HuH-7.5 (cell line): ENCODE measurements at regions not wholly inside any gene's neighbourhood (a gene's known extent, or its start where the extent isn't known, plus 50 kb on each side); places are given as distances from the start of the nearest gene placed in this dataset.

Experiments
- DNase-seq: peaks from one replicate; pipeline ENCODE4 v3.0.0; 2011; ENCODE audit warnings: low spot score

DNA sequence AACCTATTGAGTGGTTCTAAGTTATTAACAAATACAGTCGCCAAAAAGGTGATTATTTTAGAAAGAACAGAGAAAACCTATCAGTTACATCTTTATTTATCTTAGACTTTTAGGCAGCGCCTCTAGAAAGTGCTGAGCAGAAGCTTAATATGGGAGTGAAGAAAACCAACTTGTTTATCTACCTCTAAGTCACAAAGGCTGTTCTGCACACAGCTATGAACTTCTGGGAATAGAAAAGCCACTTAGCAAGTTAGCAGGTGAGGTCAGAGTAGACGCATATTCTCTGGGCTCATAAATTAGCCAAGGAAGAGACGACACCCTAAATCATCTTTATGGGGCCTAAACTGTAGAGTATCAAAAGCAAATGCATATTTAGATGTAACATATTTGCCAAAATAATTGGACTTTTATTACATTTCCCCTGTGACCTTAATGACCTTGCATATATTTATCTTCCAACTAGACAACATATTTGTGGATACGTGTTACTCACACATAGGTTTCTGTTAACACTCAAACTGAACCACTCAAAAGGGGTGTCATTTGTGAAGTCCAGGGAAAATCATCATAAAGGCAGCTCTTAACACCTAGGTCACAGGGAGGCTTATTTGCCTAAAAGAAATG is 267.1 kb downstream of the ADGB start:
- DNase-seq = no peak

DNA sequence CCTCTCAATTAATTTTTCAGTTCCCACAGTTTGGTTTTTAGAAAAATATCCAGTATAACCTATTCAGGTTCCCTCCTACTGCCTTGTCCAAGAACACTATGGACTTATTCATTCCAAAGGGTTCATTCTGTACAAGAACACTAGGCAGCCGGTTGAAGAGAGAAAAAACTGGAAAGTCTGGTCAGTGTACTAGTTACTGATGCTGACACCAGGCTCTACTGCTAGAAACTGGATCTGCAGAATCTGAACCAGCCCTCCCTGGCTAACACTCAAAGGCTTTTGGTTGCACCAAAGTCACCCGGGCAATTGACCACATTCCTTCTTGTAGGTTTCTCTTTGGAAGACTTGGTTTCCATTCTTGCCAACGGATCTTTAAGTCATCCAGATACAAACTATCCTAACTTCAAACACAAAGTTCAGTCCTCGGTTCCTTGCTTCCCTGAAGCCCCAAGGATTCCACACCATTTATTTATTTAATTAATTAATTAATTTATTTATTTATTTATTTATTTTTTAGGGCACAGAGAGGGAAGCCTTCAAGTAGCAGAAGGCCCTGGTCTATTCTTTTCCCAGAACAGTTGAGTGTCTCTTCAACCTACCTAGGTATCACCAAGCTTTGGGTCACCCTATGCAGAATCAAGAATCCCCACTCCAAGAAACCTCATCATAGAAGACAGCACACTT is 268.1 kb downstream of the ADGB start:
- DNase-seq = no peak

DNA sequence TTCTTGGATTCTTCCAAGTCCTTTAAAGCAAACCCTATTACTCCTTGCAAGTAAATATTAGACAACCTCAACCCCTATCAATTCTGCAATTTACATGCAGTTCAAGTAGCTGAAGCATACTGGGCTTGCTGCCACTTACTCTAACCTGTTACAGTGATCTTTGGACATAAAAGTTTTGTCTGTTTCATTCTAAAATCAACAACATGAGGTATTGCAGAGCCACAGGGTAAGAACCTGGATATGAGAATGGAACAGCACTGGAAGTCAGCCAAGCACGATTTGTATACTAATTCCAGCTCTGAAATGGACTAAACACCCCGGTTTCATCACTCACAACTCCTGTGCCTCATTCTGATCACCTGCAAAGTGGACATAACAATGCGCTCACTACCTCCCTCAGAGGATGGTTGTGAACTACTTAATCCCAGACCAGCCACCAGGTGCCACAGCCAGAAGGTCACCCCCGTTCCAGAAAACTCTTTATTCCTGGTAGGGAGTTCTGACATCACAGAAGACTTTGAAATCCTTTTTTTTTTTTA is 270.0 kb downstream of the ADGB start:
- no peak for DNase-seq

DNA sequence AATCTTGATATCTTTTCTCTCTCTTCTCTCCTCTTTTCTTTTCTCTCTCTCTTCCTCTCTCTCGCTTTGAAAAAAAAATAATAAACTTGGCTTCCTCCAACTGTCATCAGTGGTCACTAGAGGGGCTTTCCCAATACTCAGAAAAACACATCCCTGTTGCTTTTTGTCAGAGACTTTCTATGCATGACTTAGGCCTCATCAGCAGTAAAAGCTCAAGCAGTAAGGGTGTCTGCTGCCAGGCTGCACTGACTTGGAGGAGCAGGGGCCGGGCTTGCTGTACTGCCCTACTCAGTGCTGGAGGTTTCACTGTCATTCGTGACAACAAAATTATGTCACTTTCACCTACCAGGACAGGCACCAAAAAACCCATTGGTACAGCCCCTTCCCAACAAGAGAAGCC is 272.0 kb downstream of the ADGB start:
- DNase-seq = no peak

DNA sequence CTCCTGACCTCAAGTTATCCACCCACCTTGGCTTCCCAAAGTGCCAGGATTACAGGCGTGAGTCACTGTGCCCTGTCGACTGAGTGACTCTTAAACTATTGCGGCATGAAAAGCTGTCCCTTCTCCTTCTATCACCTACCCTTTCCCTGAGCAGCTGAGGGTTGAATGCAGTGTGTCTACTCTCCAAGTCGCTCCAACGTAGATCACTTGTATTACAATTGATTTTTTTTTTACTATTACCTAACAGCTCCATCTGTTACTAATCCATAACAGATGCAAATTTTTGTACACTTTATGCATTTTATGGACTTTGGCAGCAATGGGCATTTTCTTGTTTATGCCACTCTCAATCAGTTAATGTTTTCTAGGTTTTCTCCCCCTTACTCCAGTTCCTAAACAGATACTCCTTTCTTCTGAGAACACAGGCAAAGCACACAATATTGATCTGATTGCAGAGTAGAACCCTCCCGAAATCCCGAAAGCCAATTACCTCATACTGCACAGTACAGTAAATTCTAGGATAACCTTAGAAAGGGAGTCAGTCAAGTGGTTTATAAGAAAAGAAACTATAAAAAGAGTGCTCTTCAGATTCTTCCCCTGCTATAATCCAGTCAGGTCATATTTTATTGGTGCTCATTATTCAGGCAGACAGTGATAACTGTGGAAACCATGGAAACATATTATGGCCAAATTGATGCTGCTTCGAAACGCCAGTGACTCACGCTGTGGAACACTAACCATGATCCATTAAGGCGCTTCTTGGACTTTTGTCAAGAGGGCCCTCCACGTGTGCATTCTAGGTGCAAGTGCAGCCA is 273.0 kb downstream of the ADGB start:
- DNase-seq = no peak

DNA sequence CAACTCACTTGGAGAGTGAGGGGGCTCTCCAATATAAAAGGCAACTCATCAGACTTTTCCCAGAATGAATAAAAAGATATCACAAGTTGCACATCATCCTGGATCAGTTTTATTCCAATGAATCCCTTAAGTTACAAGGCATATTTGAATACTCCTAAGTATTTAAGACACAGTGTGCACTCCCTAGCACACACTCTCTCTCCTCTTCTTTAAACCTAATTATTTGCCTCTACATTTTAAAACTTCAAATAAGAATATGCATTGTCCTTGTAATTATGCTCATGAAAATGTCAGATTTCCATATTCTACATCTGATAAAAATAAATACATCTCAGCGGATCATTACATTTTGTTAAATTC is 273.6 kb downstream of the ADGB start:
- no peak for DNase-seq

DNA sequence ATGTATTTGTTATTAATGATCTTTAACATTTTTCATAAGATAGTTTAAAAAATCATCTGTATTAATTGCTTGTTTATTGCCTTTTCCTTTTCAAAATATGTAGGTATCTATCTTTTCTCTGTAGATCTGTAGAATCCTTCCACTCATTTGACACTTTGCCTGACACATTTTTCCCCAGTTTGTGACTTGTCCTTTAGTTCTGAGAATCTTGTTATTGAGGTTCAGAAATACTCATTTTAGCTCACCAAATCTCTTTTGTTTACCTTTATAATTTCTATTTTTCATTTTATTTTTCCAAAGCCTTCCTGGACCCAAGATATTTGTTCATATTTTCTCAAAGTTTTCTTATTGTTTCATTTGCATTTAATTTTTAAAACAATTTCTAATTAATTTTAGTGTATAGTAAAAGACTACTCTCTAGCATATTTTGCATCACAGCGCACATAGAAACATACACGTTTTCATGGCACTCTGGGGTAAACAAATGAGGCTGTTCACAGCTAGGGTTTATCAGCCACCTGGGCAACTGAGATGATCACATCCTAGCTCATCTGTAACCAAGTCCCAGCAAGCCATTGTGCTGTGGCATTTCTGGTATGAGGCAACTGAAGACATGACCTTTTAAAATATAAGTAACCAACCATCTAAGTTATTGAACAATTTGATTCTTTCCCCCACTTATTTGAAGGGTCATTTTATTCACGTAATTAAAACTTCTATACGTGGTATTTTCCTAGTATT is 275.7 kb downstream of the ADGB start:
- no peak for DNase-seq

DNA sequence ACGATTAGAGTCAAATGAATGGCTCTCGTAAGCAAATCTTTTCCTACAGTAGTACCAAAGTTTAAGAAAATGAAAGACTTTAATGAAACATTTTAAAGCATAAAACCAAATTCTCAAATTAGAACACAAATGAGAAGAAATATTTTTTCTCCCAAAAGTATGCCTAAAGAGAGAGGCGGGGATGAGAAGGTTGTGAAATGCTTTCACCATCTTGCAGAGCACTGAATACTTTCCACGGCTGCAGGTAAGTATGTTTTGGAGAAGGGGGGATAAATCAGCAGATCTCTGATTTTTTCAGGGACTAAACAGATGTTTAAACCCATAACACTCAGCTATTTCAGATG is 277.1 kb downstream of the ADGB start:
- no peak for DNase-seq

DNA sequence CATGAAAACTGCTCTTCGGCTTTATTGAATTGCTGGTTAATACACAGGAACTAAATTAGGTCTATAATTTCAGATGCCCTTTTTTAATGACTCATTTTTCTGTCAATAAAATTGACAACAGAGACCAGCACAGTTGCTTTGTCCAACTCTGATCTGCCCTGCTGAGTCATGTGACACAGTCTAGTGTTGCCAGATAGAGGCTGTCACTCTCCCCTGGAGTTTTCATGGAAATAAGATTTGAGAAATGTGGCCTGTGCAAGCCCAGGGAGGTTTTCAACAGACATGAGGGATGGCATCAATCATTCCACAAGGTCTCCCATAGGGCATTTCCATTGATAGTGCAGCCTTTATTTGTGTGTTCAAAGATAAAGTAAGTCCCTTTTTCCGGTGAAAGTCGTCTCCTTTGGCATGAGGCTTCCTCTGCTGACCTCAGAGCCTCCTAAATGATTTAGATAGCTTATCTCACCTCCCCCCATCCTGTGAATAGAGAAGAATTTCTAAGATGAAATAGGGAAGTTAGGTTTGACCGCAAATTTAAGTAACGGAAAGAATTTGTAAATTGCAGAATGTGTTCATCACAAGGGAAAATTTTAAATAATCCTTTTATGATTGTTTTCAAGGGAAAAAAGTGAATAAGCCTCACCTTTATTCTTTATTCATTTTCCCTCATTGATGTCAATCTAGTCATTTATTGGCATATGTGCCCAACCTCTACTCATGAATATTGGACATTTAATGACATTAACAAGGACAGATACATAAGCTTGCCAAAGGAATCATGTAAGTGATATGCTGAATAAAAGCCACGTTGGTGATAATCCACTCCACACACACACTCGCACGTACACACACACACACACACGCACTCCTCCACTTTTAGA is 277.7 kb downstream of the ADGB start:
- no peak for DNase-seq

DNA sequence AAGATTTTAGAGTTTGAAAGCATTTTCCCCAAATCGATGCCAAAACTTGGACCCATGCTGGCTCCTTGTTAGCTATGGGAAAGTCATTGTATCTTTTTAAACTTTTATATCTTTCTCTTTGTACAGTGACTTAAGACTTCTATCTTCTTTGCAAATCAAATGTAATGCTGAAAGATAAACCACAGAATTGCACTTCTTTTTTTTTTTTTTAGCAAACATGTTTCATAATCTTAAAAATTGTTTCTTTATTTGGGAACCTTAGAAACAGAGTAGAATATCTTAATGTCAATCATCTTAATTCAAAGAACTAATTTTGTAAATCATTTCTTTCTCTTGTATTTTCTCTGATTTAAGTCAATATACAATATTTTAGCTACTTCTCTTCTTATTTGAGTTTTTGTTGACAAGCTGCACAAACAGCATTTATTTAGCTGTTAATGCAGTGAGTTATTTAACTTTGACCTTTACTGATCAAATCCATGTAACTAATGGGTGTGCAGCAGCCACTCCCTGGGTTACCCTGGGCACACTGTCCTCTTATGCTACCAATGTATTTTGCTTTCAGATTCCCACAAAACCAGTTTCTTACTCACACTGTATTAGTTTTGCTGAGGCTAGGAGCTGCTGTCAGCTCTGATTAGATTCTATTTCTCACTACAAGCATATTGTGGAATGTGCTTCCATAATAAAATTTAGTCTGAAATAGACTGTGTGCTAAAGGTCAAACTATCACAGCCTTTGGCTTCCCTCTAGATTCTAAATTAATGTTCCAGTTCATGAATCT is 279.6 kb downstream of the ADGB start:
- no peak for DNase-seq

DNA sequence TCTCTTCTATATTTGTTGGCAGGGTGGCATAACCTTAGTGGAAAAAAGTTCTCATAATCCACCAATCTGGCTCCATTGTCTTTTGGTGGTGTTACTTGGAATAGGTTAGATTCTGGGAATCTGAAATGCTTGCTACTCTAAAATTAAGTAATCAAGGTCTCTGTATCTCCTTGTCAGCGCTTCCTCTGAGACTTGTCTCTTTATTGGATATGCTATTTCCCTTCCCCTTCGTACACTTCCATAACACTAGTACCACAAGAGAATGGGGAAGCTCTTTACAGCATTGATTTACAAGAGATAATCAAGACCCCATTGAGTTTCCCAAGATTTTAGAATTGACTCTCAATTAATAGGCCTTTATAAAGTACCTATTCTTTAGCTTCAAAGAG is 280.2 kb downstream of the ADGB start:
- no peak for DNase-seq

DNA sequence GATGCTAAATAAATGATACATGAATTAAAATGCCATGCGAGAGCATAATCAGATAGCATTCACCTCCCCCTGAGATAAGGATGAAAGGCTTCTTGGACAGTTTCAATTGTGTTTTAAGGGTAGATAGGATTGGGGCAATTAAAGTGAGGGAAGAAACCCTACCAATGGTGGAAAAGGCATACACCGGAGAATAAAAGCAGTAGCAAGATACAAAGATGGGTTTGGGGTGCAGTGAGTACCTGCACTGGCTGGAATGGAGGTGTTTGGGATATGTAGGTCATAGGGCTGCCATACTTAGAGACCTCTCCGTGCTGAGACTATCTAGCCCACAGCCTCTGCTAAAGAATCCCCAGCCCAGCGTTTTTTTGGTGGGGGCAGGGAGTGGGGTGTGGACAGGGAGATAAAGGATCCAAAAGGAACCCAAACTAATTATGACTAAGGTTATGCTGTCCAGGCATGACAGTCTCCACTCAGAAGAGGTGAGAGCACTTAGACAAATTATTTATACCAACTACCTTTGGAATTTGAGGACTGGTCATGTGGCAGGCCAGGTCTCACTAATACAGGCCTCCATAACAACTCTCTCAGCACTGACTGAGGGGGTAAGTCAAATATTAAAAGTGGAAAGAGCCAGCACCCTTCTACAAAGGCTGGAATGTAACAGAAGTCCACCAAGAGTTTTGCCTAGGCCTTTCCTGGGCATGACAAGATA is 280.8 kb downstream of the ADGB start:
- no peak for DNase-seq

DNA sequence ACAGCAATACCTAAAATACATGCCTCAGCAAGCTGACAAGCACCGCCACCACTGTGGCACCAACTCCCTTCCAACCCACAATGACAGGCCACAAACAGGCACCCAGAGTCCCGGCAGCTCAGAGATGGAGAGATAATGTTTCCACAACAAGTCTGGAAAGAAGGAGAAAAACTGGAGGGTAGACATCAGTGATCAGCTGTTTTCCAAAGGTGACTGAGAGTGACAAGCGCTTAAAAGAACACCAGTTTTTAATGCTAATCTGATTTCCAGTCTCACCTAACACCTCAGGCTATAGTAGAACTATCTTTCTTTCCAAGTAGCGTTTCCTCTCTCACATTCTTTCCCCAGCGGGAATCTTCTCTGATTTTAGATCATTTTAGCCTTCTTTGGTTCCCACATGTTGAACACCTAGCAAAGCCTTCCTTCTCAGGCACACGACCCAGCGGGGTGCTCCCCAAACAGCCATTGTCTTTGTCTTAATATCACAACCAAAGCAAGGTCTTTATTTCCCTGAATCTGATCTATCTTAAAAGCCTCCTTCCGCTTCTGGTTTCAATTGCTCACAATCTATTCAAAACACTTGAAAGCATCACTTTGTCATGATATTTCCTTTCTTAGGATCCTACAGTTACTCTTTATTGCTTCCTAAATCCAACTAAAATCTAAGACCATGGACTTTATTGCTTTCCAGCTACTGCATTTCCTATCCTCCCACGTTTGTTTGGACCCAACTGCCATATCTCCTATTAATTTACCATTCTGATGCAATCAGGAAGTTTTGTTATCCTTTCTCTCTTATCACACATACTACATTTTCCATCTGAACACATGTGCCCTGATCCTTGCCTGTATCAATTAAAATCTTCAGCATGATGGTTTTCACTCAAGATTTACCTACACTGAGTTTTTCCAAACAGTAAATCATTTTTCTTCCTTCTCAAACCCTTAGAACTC is 282.7 kb downstream of the ADGB start:
- no peak for DNase-seq

DNA sequence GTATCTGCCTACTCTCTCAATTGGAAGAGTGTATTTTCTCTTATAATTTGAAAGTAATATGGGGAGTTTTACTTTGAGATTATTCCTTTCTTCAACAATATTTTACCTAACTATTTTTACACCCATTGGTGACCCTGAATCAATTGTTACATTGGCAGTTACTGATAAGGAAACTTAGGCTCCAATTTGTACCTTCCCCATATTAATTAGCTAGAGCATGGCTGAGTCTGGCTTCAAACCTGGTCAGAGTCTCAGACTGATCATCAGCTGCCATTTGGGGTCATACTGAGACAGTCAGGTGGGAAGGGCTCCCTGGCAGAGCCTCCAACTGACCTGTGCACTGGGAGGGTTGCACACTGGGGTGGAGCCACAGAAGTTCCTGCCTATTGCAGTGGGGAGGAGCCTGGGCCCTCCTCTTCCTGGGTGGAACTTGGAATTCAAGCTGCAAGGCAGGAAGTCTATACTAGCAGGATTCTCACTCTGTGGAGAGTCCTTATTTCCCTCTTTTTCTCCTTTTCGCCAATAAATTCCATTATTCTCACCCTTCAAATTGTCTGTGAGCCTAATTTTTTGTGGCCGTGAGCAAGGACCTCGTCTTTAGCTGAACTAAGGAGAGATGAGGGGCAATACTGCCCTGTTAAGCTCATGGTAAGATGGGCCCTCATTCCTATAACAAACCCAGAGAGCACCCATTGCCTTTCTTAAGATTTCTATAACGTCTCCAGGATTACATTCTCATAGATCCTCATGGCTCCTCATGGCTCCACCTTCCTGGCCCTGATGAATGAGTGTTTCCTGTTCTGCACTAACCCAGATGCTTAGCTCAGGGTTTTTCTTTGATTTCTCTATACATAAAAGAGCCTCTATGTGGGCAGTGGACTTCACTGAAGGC is 285.1 kb downstream of the ADGB start:
- no peak for DNase-seq

DNA sequence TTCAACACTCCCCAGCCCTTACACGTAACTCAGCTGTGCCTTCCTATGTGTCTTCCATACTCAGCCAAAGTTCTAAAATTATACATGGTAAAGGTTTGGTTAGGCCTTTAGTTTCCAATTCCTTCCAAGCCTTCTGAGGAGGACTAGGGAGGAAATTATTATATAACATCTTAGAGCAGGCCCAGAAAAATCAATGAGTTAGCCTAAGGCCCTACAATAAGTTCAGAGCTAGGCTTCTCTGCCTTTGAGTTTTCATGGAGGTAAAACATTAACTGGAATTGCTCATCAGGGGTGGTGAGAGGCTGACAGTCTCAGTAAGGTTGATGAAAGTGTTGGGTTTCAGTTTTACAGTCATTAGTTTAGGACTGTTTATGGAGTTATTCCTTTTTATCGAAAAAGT is 286.0 kb downstream of the ADGB start:
- DNase-seq = peak; percentile 43

DNA sequence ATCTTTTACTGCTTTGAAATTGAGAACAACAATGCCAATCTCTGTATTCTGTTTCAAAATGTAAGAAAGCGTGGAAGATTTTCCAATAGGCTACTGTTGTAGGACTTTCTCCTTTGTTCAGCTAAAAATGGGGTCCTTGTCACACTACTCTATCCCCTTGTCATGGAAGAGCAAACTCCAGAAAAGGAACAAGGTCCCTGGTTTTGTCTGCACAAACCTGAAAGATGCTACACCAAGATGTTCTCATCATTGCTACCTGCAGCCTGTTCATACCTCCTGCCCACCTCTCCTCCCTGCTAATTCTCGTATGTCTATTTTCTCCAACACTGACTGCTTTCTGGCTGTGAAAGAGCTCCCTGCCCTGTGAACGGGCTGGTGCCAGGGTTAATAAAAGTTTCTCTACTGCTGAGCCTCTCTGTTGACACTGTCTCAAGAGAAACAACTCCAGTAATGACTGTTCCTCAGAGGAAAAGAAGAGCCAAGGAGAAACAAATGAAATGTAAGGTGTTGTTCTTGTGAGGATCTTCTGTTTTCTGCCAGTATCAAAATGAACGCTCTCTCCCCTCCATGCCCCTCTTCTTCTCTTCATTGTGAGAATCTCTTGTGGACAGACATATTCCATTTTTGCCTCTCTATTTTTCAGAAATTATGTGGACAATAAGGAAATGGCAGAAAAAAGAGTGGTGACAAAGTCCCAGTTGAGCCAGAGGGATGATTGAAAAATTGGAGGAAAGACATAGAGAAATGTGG is 287.1 kb downstream of the ADGB start:
- no peak for DNase-seq
